ENCODE measurements at regions not wholly inside any gene's neighbourhood (a gene's known extent, or its start where the extent isn't known, plus 50 kb on each side); places are given as distances from the start of the nearest gene placed in this dataset.
"Not testable (repeated sequence)": the region's sequence is repeated elsewhere in the genome, so short reads cannot be mapped to it uniquely, and the experiment has no call there.

GRCh38 chr15:30030345-30030744 is 52.4 kb upstream of the GOLGA8J start:
- no peak for DNase-seq (ENCODE audit: low read depth in 3 of 3)

GRCh38 chr15:30023798-30024295 is 58.9 kb upstream of the GOLGA8J start:
- DNase-seq (ENCODE audit: low read depth in 3 of 3): no peak

- no peak for DNase-seq (ENCODE audit: low read depth in 3 of 3)
Observed at GRCh38 chr15:30010746-30011145, 72.0 kb upstream of the GOLGA8J start.

- no peak for DNase-seq (ENCODE audit: low read depth in 3 of 3)
Observed at GRCh38 chr15:30008156-30008555, 74.6 kb upstream of the GOLGA8J start.

- DNase-seq (ENCODE audit: low read depth in 3 of 3): no peak
Observed at GRCh38 chr15:30001602-30002001, 81.2 kb upstream of the GOLGA8J start.

- no peak for DNase-seq (ENCODE audit: low read depth in 3 of 3)
Observed at GRCh38 chr15:29998033-29998432, 84.7 kb upstream of the GOLGA8J start.

GRCh38 chr15:29997499-29997898 is 85.3 kb upstream of the GOLGA8J start:
- no peak for DNase-seq (ENCODE audit: low read depth in 3 of 3)

- no peak for DNase-seq (ENCODE audit: low read depth in 3 of 3)
Observed at GRCh38 chr15:29994284-29994683, 88.5 kb upstream of the GOLGA8J start.

GRCh38 chr15:29990954-29991353 is 91.8 kb upstream of the GOLGA8J start:
- DNase-seq (ENCODE audit: low read depth in 3 of 3): no peak

GRCh38 chr15:29990035-29990434 is 92.7 kb upstream of the GOLGA8J start:
- DNase-seq (ENCODE audit: low read depth in 3 of 3): no peak

- DNase-seq (ENCODE audit: low read depth in 3 of 3): no peak
Observed at GRCh38 chr15:29988701-29989100, 94.1 kb upstream of the GOLGA8J start.

- no peak for DNase-seq (ENCODE audit: low read depth in 3 of 3)
Observed at GRCh38 chr15:29986946-29987345, 95.8 kb upstream of the GOLGA8J start.

GRCh38 chr15:29978411-29979382 is 104.1 kb upstream of the GOLGA8J start:
- no peak for DNase-seq (ENCODE audit: low read depth in 3 of 3)

GRCh38 chr15:29974056-29974455 is 108.7 kb upstream of the GOLGA8J start:
- DNase-seq (ENCODE audit: low read depth in 3 of 3): not testable (repeated sequence)

GRCh38 chr15:29972051-29972450 is 110.7 kb upstream of the GOLGA8J start:
- no peak for DNase-seq (ENCODE audit: low read depth in 3 of 3)

- no peak for DNase-seq (ENCODE audit: low read depth in 3 of 3)
Observed at GRCh38 chr15:29970402-29970695, 112.4 kb upstream of the GOLGA8J start.

GRCh38 chr15:29969562-29970401 is 113.0 kb upstream of the GOLGA8J start:
- no peak for DNase-seq (ENCODE audit: low read depth in 3 of 3)

GRCh38 chr15:29968895-29969561 is 113.7 kb upstream of the GOLGA8J start:
- DNase-seq (ENCODE audit: low read depth in 3 of 3): no peak

- no peak for DNase-seq (ENCODE audit: low read depth in 3 of 3)
Observed at GRCh38 chr15:29968099-29968894, 114.5 kb upstream of the GOLGA8J start.

- no peak for DNase-seq (ENCODE audit: low read depth in 3 of 3)
Observed at GRCh38 chr15:29962407-29962806, 120.3 kb upstream of the GOLGA8J start.

Measured in stimulated activated CD4-positive, alpha-beta T cell treated with anti-CD3 and anti-CD28 coated beads, TNF-alpha, amount 100 ng/mL, for 24 hours (primary cell).